B cell (primary cell): ENCODE measurements at regions not wholly inside any gene's neighbourhood (a gene's known extent, or its start where the extent isn't known, plus 50 kb on each side); places are given as distances from the start of the nearest gene placed in this dataset.
A peak's percentile ranks its signal among the peaks of the same experiment; 100 is the strongest.

Source experiments
- ATAC-seq: fragments of 200-7000 bp; cut with Tn5 transposase; one replicate; pipeline ENCODE4 v1.10.0; 2021; ENCODE audit warnings: low read depth, mild to moderate bottlenecking, moderate number of reproducible peaks, moderate library complexity
- CTCF ChIA-PET: fragments of 350-600 bp; sonication (Branson Sonifier 250); formaldehyde crosslinking; loops from one replicate; lab custom pipeline; 2021; ENCODE audit warnings: antibody characterized with exemption, inconsistent platforms; lab: Charles Lee
- POLR2A ChIA-PET: fragments of 350-600 bp; sonication (Branson Sonifier 250); formaldehyde crosslinking; loops from one replicate; lab custom pipeline; 2021; ENCODE audit warnings: antibody characterized with exemption; lab: Charles Lee
- DNase-seq: peaks from one replicate; pipeline ENCODE4 v3.0.0; 2013
- H2AFZ ChIP-seq: 2 replicates; pipeline ENCODE4 v1.6.1; 2012; ENCODE audit warnings: mild to moderate bottlenecking, low read depth, low read length; ENCODE audit not compliant: insufficient read depth, poor library complexity, severe bottlenecking
- H3K27ac ChIP-seq, 2 donors: 1 replicate in 1 of 2; 2 replicates in 1 of 2; pipeline ENCODE4 v1.5.1; 2012 to 2013; ENCODE audit warnings: low read length in 2 of 2, mild to moderate bottlenecking in 2 of 2, moderate library complexity in 1 of 2
- H3K27me3 ChIP-seq, 4 experiments: fragments of 200-600 bp in 1 of 4; sonication (generic) in 1 of 4; replicated peaks in 1 of 4; 1 replicate in 2 of 4; 2 replicates in 2 of 4; pipeline versions ENCODE4 v1.6.1 to v1.7.0; 2013 to 2016; ENCODE audit warnings: low read length in 3 of 4, mild to moderate bottlenecking in 2 of 4, mixed read lengths in 1 of 4, moderate library complexity in 1 of 4; ENCODE audit not compliant: insufficient read depth in 4 of 4, control insufficient read depth in 3 of 4; ENCODE audit errors: control extremely low read depth in 1 of 4
- H3K36me3 ChIP-seq, 2 experiments: replicated peaks in 1 of 2; 1 replicate in 1 of 2; 2 replicates in 1 of 2; pipeline versions ENCODE4 v1.6.1 to v1.7.1; 2013; ENCODE audit warnings: low read length in 1 of 2; ENCODE audit not compliant: insufficient read depth in 2 of 2, control insufficient read depth in 1 of 2; ENCODE audit errors: control extremely low read depth in 1 of 2, extremely low read depth in 1 of 2
- H3K4me1 ChIP-seq, 2 donors: fragments of 200-600 bp in 1 of 2; sonication (generic) in 1 of 2; 1 replicate in 1 of 2; 2 replicates in 1 of 2; pipeline versions ENCODE4 v1.5.1 to v1.6.1; 2013 to 2017; ENCODE audit warnings: low read length in 2 of 2; ENCODE audit not compliant: control insufficient read depth in 2 of 2, insufficient read depth in 2 of 2
- H3K4me2 ChIP-seq: replicated peaks from 2 replicates; pipeline ENCODE3; 2012; ENCODE audit warnings: mild to moderate bottlenecking, low read depth, low read length; ENCODE audit not compliant: poor library complexity, severe bottlenecking
- H3K4me3 ChIP-seq, 5 experiments: fragments of 200-600 bp in 1 of 5; sonication (generic) in 1 of 5; 1 replicate in 3 of 5; 2 replicates in 2 of 5; pipeline versions ENCODE4 v1.5.1 to v1.7.0; 2011 to 2016; ENCODE audit warnings: low read length in 4 of 5, mild to moderate bottlenecking in 4 of 5, low read depth in 2 of 5, control low read depth in 1 of 5, moderate library complexity in 1 of 5; ENCODE audit not compliant: insufficient read depth in 1 of 5; ENCODE audit errors: control extremely low read depth in 1 of 5, extremely low read depth in 1 of 5
- H3K79me2 ChIP-seq: fragments of 200-600 bp; sonication (generic); one replicate; pipeline ENCODE4 v1.6.0; 2016; ENCODE audit warnings: low read length; ENCODE audit not compliant: control insufficient read depth, insufficient read depth
- H3K9ac ChIP-seq: fragments of 200-600 bp; sonication (generic); 2 replicates; pipeline ENCODE4 v1.6.1; 2017; ENCODE audit warnings: mild to moderate bottlenecking, low read length, moderate library complexity
- H3K9me3 ChIP-seq, 3 donors: one replicate each; pipeline versions ENCODE4 v1.6.1 to v1.7.1; 2013; ENCODE audit warnings: low read length in 2 of 3; ENCODE audit not compliant: control insufficient read depth in 2 of 3, insufficient read depth in 1 of 3; ENCODE audit errors: control extremely low read depth in 1 of 3
- H4K20me1 ChIP-seq: 2 replicates; pipeline ENCODE4 v1.6.0; 2012; ENCODE audit warnings: mild to moderate bottlenecking, low read length; ENCODE audit not compliant: insufficient read depth, control insufficient read depth, poor library complexity, severe bottlenecking
- H3K27ac Mint-ChIP-seq: one replicate; pipeline ENCODE4 v1.8.0; 2021; ENCODE audit warnings: mixed read lengths
- H3K27me3 Mint-ChIP-seq: one replicate; pipeline ENCODE4 v1.8.0; 2021; ENCODE audit warnings: mixed read lengths
- H3K4me1 Mint-ChIP-seq: one replicate; pipeline ENCODE4 v1.8.0; 2021; ENCODE audit warnings: mixed read lengths
- H3K4me3 Mint-ChIP-seq: one replicate; pipeline ENCODE4 v1.8.0; 2021; ENCODE audit warnings: mixed read lengths
- H3K9me3 Mint-ChIP-seq: one replicate; pipeline ENCODE4 v1.8.0; 2022; ENCODE audit warnings: mixed read lengths; ENCODE audit not compliant: insufficient read depth
- EZH2 ChIP-seq: IDR thresholded peaks from 2 replicates; pipeline ENCODE4 v1.6.1; 2012; ENCODE audit warnings: borderline replicate concordance, low read depth, mild to moderate bottlenecking, moderate library complexity, low read length; ENCODE audit not compliant: insufficient read depth, poor library complexity, severe bottlenecking
- WGBS: methylation state at CpG from one replicate; pipeline ENCODE4 v1.1.5; 2013; ENCODE audit warnings: missing lambda C conversion rate; ENCODE audit not compliant: insufficient coverage; 5-methylcytosine and 5-hydroxymethylcytosine counted together
- intact Hi-C: fragments of 100-400 bp; cut with micrococcal nuclease; formaldehyde crosslinking; loops from one replicate; pipeline ENCODE4 v1.10.0; 2022
- TF ChIP-seq, protein P1 (sequence below): fragments of 200-600 bp; IDR thresholded peaks from one replicate; pipeline ENCODE4 v1.8.0; 2022; ENCODE audit warnings: antibody characterized with exemption, mild to moderate bottlenecking

DNA sequence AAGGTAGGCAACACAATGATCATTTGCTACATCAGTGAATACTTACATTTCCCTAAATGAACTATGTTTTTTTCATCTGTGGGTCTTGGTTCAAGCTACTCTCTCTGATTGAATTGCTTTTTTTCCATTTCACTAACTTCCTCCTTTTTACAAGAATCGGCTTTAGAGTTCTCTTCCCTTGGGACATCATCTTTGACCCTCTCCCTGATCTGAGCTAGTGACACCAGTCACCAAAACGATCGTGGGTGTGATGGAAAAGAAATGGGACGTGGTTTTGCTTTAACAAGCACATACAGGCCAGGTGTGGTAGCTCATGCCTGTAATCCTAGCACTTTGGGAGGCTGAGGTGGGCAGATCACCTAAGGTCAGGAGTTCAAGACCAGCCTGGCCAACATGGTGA, 129.9 kb downstream of the WT1 start:
- WGBS, result no CpG with 5 or more reads among the region's 4 CpGs
- no peaks in the 10 kb centered on the region for H3K4me1 Mint-ChIP-seq
- Histone ChIP-seq H3K4me3 (no peak overlapping the region), H3K9ac (no peak overlapping the region), H3K27ac (no peak overlapping the region), H4K20me1 (no peaks in the 10 kb centered on the region), H3K4me1 (no peaks in the 10 kb centered on the region), H3K27me3 (no peaks in the 10 kb centered on the region), H3K79me2 (no peaks in the 10 kb centered on the region), H2AFZ (peak overlapping the region; percentile 33), H3K9me3 (no peaks in the 10 kb centered on the region), H3K36me3 (no peaks in the 10 kb centered on the region), H3K4me2 (no peak overlapping the region)
- DNase-seq (no peak), ATAC-seq (no peak)
- H3K9me3 Mint-ChIP-seq, result no peaks in the 10 kb centered on the region
- TF ChIP-seq, protein P1, sequence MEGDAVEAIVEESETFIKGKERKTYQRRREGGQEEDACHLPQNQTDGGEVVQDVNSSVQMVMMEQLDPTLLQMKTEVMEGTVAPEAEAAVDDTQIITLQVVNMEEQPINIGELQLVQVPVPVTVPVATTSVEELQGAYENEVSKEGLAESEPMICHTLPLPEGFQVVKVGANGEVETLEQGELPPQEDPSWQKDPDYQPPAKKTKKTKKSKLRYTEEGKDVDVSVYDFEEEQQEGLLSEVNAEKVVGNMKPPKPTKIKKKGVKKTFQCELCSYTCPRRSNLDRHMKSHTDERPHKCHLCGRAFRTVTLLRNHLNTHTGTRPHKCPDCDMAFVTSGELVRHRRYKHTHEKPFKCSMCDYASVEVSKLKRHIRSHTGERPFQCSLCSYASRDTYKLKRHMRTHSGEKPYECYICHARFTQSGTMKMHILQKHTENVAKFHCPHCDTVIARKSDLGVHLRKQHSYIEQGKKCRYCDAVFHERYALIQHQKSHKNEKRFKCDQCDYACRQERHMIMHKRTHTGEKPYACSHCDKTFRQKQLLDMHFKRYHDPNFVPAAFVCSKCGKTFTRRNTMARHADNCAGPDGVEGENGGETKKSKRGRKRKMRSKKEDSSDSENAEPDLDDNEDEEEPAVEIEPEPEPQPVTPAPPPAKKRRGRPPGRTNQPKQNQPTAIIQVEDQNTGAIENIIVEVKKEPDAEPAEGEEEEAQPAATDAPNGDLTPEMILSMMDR, result no peak
- no peak for TF ChIP-seq EZH2
- intact Hi-C loops, result no loop called here
- no peaks in the 10 kb centered on the region for H3K27me3 Mint-ChIP-seq
- H3K27ac Mint-ChIP-seq, result no peak overlapping the region
- ChIA-PET POLR2A (no interaction called here), CTCF (interaction anchor here (1.6 to 3.6 kb wide), 2 partner anchors 9 to 18 kb away, joined by 3 to 12 read pairs; no protein-coding TSS in a partner anchor)
- H3K4me3 Mint-ChIP-seq, result no peak overlapping the region

DNA sequence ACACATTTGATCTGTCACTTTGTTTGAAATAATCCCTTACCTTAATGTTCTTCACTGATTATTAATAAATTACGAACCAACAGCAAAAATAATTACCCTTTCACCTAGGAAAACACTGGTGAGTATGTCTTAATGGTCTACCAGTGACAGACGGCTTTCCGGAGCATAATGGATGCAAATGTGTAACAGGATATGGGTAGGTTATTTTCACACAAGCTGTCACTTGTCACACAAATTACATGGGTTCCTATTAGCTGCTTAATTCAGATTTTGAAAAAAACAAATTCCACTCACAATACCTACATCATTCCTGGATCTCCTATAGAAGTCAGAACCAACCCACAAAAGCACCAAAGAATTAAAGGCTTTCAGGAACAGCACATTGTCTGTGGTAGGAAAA, 127.9 kb downstream of the WT1 start:
- DNase-seq (no peak), ATAC-seq (no peak)
- H3K79me2 ChIP-seq, result no peaks in the 10 kb centered on the region
- intact Hi-C loops, result no loop called here
- H3K4me2 ChIP-seq, result no peak overlapping the region
- POLR2A ChIA-PET, result no interaction called here
- TF ChIP-seq, protein P1, result no peak
- no peak for TF ChIP-seq EZH2
- CTCF ChIA-PET, result interaction anchor here (0.6 to 2.1 kb wide), 2 partner anchors 16 to 26 kb away, joined by 4 to 7 read pairs; no protein-coding TSS in a partner anchor
- H3K27me3 ChIP-seq, result no peaks in the 10 kb centered on the region
- H3K36me3 ChIP-seq, result no peaks in the 10 kb centered on the region
- H2AFZ ChIP-seq, result no peak overlapping the region
- no peak overlapping the region for H3K4me3 ChIP-seq
- H3K27ac Mint-ChIP-seq, result no peak overlapping the region
- H4K20me1 ChIP-seq, result no peaks in the 10 kb centered on the region
- no peaks in the 10 kb centered on the region for H3K4me1 ChIP-seq
- peaks cover 5% of the 10 kb centered on the region for H3K27me3 Mint-ChIP-seq
- no peaks in the 10 kb centered on the region for H3K9me3 Mint-ChIP-seq
- H3K27ac ChIP-seq, result no peak overlapping the region
- no CpG with 5 or more reads among the region's 3 CpGs for WGBS
- H3K4me3 Mint-ChIP-seq, result no peak overlapping the region
- H3K9me3 ChIP-seq, result no peaks in the 10 kb centered on the region
- no peak overlapping the region for H3K9ac ChIP-seq
- no peaks in the 10 kb centered on the region for H3K4me1 Mint-ChIP-seq
